ENCODE measurements at regions not wholly inside any gene's neighbourhood (a gene's known extent, or its start where the extent isn't known, plus 50 kb on each side); places are given as distances from the start of the nearest gene placed in this dataset.

- TF ChIP-seq CBFB (CRISPR knock-in tag; IDR thresholded peaks at IDR 0.05; ENCODE audit: low read depth) (no peak), GRHL2 (CRISPR knock-in tag; IDR thresholded peaks at IDR 0.05; ENCODE audit: insufficient replicate concordance, severe bottlenecking) (no peak), ZBTB21 (CRISPR knock-in tag; IDR thresholded peaks at IDR 0.05; ENCODE audit: borderline replicate concordance) (no peak), HMGXB4 (CRISPR knock-in tag; IDR thresholded peaks at IDR 0.05) (no peak), NR1H2 (CRISPR knock-in tag; IDR thresholded peaks at IDR 0.05) (no peak)
- TF ChIP-seq, protein P1, sequence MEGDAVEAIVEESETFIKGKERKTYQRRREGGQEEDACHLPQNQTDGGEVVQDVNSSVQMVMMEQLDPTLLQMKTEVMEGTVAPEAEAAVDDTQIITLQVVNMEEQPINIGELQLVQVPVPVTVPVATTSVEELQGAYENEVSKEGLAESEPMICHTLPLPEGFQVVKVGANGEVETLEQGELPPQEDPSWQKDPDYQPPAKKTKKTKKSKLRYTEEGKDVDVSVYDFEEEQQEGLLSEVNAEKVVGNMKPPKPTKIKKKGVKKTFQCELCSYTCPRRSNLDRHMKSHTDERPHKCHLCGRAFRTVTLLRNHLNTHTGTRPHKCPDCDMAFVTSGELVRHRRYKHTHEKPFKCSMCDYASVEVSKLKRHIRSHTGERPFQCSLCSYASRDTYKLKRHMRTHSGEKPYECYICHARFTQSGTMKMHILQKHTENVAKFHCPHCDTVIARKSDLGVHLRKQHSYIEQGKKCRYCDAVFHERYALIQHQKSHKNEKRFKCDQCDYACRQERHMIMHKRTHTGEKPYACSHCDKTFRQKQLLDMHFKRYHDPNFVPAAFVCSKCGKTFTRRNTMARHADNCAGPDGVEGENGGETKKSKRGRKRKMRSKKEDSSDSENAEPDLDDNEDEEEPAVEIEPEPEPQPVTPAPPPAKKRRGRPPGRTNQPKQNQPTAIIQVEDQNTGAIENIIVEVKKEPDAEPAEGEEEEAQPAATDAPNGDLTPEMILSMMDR (IDR thresholded peaks at IDR 0.05), result no peak
- TF ChIP-seq, protein P2, sequence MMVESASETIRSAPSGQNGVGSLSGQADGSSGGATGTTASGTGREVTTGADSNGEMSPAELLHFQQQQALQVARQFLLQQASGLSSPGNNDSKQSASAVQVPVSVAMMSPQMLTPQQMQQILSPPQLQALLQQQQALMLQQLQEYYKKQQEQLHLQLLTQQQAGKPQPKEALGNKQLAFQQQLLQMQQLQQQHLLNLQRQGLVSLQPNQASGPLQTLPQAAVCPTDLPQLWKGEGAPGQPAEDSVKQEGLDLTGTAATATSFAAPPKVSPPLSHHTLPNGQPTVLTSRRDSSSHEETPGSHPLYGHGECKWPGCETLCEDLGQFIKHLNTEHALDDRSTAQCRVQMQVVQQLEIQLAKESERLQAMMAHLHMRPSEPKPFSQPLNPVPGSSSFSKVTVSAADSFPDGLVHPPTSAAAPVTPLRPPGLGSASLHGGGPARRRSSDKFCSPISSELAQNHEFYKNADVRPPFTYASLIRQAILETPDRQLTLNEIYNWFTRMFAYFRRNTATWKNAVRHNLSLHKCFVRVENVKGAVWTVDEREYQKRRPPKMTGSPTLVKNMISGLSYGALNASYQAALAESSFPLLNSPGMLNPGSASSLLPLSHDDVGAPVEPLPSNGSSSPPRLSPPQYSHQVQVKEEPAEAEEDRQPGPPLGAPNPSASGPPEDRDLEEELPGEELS (CRISPR knock-in tag; IDR thresholded peaks at IDR 0.05), result no peak
- TF ChIP-seq, protein P3, sequence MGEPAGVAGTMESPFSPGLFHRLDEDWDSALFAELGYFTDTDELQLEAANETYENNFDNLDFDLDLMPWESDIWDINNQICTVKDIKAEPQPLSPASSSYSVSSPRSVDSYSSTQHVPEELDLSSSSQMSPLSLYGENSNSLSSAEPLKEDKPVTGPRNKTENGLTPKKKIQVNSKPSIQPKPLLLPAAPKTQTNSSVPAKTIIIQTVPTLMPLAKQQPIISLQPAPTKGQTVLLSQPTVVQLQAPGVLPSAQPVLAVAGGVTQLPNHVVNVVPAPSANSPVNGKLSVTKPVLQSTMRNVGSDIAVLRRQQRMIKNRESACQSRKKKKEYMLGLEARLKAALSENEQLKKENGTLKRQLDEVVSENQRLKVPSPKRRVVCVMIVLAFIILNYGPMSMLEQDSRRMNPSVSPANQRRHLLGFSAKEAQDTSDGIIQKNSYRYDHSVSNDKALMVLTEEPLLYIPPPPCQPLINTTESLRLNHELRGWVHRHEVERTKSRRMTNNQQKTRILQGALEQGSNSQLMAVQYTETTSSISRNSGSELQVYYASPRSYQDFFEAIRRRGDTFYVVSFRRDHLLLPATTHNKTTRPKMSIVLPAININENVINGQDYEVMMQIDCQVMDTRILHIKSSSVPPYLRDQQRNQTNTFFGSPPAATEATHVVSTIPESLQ (CRISPR knock-in tag; IDR thresholded peaks at IDR 0.05), result no peak
Measured at GRCh38 chr11:91527380-91528030, 697.1 kb upstream of the FAT3 start.
